ENCODE measurements at regions not wholly inside any gene's neighbourhood (a gene's known extent, or its start where the extent isn't known, plus 50 kb on each side); places are given as distances from the start of the nearest gene placed in this dataset.

GRCh38 chr2:195582188-195582587 is 74.8 kb upstream of the SLC39A10 start (continued):
- TF ChIP-seq KLF17 (tag by site-specific recombination; IDR thresholded peaks at IDR 0.05) (no peak), ZNF184 (tag by site-specific recombination; IDR thresholded peaks at IDR 0.05) (no peak), FEZF1 (tag by site-specific recombination; IDR thresholded peaks at IDR 0.05) (no peak), ZNF623 (tag by site-specific recombination; IDR thresholded peaks at IDR 0.05) (no peak)

- TF ChIP-seq SP2 (tag by site-specific recombination; IDR thresholded peaks at IDR 0.05) (no peak), ZNF404 (tag by site-specific recombination; IDR thresholded peaks at IDR 0.05) (no peak), ZNF530 (tag by site-specific recombination; IDR thresholded peaks at IDR 0.05; ENCODE audit: low read depth) (no peak), BCL6B (tag by site-specific recombination; IDR thresholded peaks at IDR 0.05) (no peak), ZBTB48 (tag by site-specific recombination; IDR thresholded peaks at IDR 0.05) (no peak), ZNF433 (tag by site-specific recombination; IDR thresholded peaks at IDR 0.05; ENCODE audit: low read depth) (no peak), ZNF701 (tag by site-specific recombination; IDR thresholded peaks at IDR 0.05) (no peak), ZNF174 (tag by site-specific recombination; IDR thresholded peaks at IDR 0.05) (no peak), MEIS1 (CRISPR knock-in tag; IDR thresholded peaks at IDR 0.05; ENCODE audit: borderline replicate concordance) (no peak), ZBTB20 (tag by site-specific recombination; IDR thresholded peaks at IDR 0.05) (no peak), ZNF184 (tag by site-specific recombination; IDR thresholded peaks at IDR 0.05) (no peak), ZFP37 (tag by site-specific recombination; IDR thresholded peaks at IDR 0.05) (no peak)
- TF ChIP-seq, protein P1, sequence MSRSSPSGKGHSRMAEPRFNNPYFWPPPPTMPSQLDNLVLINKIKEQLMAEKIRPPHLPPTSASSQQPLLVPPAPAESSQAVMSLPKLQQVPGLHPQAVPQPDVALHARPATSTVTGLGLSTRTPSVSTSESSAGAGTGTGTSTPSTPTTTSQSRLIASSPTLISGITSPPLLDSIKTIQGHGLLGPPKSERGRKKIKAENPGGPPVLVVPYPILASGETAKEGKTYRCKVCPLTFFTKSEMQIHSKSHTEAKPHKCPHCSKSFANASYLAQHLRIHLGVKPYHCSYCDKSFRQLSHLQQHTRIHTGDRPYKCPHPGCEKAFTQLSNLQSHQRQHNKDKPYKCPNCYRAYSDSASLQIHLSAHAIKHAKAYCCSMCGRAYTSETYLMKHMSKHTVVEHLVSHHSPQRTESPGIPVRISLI (tag by site-specific recombination; IDR thresholded peaks at IDR 0.05) = no peak
- TF ChIP-seq, protein P2, sequence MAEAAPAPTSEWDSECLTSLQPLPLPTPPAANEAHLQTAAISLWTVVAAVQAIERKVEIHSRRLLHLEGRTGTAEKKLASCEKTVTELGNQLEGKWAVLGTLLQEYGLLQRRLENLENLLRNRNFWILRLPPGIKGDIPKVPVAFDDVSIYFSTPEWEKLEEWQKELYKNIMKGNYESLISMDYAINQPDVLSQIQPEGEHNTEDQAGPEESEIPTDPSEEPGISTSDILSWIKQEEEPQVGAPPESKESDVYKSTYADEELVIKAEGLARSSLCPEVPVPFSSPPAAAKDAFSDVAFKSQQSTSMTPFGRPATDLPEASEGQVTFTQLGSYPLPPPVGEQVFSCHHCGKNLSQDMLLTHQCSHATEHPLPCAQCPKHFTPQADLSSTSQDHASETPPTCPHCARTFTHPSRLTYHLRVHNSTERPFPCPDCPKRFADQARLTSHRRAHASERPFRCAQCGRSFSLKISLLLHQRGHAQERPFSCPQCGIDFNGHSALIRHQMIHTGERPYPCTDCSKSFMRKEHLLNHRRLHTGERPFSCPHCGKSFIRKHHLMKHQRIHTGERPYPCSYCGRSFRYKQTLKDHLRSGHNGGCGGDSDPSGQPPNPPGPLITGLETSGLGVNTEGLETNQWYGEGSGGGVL (tag by site-specific recombination; IDR thresholded peaks at IDR 0.05) = no peak
- Histone ChIP-seq H3K36me3 (ENCODE audit: control insufficient read depth in 2 of 2, insufficient read depth in 1 of 2, low read length in 2 of 2) (no peaks in the 10 kb centered on the region), H3K9me3 (ENCODE audit: control insufficient read depth, insufficient read depth, low read depth, low read length) (no peaks in the 10 kb centered on the region), H3K4me3 (ENCODE audit: low read depth, low read length) (no peak overlapping the region), H3K4me1 (ENCODE audit: control insufficient read depth, insufficient read depth, low read length) (no peaks in the 10 kb centered on the region), H3K27ac (ENCODE audit: extremely low read depth, low read depth, low read length) (no peak overlapping the region)
- POLR2A ChIA-PET = no interaction called here
- CTCF ChIA-PET = interaction anchor here (0.7 to 1.2 kb wide), 2 partner anchors 81 to 1715 kb away, joined by 3 to 5 read pairs; no protein-coding TSS in a partner anchor
Observed at GRCh38 chr2:195579776-195580555, 77.1 kb upstream of the SLC39A10 start.

GRCh38 chr2:195575879-195576401 is 81.1 kb upstream of the SLC39A10 start:
- H3K4me1 ChIP-seq (ENCODE audit: control insufficient read depth, insufficient read depth, low read length) = no peaks in the 10 kb centered on the region
- ChIA-PET POLR2A (interaction anchor here (1.2 to 1.5 kb wide), 2 partner anchors 38 to 81 kb away, joined by 3 to 7 read pairs; partner anchors contain the start of gene SLC39A10), CTCF (interaction anchor here (0.7 to 3.9 kb wide), 11 partner anchors 9 to 491 kb away, joined by 3 to 39 read pairs (median 4); no protein-coding TSS in a partner anchor)

More at GRCh38 chr2:195575879-195576401, 81.1 kb upstream of the SLC39A10 start:
- H3K27ac ChIP-seq (ENCODE audit: extremely low read depth, low read depth, low read length) = no peak overlapping the region
- TF ChIP-seq ZNF544 (tag by site-specific recombination; IDR thresholded peaks at IDR 0.05) (no peak), ZNF654 (tag by site-specific recombination; IDR thresholded peaks at IDR 0.05; ENCODE audit: low read depth) (peak; percentile 40)
- TF ChIP-seq, protein P1 (tag by site-specific recombination; IDR thresholded peaks at IDR 0.05) = no peak
- H3K9me3 ChIP-seq (ENCODE audit: control insufficient read depth, insufficient read depth, low read depth, low read length) = no peaks in the 10 kb centered on the region
- no peaks in the 10 kb centered on the region for H3K36me3 ChIP-seq (ENCODE audit: control insufficient read depth in 2 of 2, insufficient read depth in 1 of 2, low read length in 2 of 2)
- no peak overlapping the region for H3K4me3 ChIP-seq (ENCODE audit: low read depth, low read length)
